Mesenchymal stem cell (in vitro differentiated cells and primary cell): ENCODE measurements at regions not wholly inside any gene's neighbourhood (a gene's known extent, or its start where the extent isn't known, plus 50 kb on each side); places are given as distances from the start of the nearest gene placed in this dataset.

ENCODE experiments used
- DNase-seq: peaks from one replicate; pipeline ENCODE4 v3.0.0-alpha.2; 2013
- H2AFZ ChIP-seq: one replicate; pipeline ENCODE4 v1.6.1; 2013; ENCODE audit warnings: low read depth, mild to moderate bottlenecking, control low read depth, inconsistent platforms, low read length, moderate library complexity
- H2AK5ac ChIP-seq: 2 replicates; pipeline ENCODE4 v1.6.1; 2013; ENCODE audit warnings: low read length, moderate library complexity, mild to moderate bottlenecking, inconsistent platforms; ENCODE audit not compliant: severe bottlenecking
- H2BK120ac ChIP-seq: one replicate; pipeline ENCODE4 v1.6.1; 2013; ENCODE audit warnings: low read depth, mild to moderate bottlenecking, inconsistent platforms, low read length, moderate library complexity
- H2BK12ac ChIP-seq, 2 experiments: one replicate each; pipeline ENCODE4 v1.6.1; 2013; ENCODE audit warnings: inconsistent platforms in 2 of 2, low read length in 2 of 2, mild to moderate bottlenecking in 2 of 2, moderate library complexity in 2 of 2, control low read depth in 1 of 2
- H2BK15ac ChIP-seq: one replicate; pipeline ENCODE4 v1.6.1; 2013; ENCODE audit warnings: mild to moderate bottlenecking, low read depth, inconsistent platforms; ENCODE audit not compliant: poor library complexity, severe bottlenecking
- H2BK5ac ChIP-seq: 2 replicates; pipeline ENCODE4 v1.6.1; 2013; ENCODE audit warnings: low read depth, mild to moderate bottlenecking, low read length, control low read depth, inconsistent platforms; ENCODE audit not compliant: poor library complexity, severe bottlenecking
- H3K14ac ChIP-seq, 2 experiments: one replicate each; pipeline ENCODE4 v1.6.1; 2013; ENCODE audit warnings: inconsistent platforms in 2 of 2, low read length in 2 of 2, control low read depth in 1 of 2, mild to moderate bottlenecking in 1 of 2, moderate library complexity in 1 of 2
- H3K18ac ChIP-seq, 2 experiments: one replicate each; pipeline ENCODE4 v1.6.1; 2013; ENCODE audit warnings: inconsistent platforms in 2 of 2, low read length in 2 of 2, control low read depth in 1 of 2, low read depth in 1 of 2, mild to moderate bottlenecking in 1 of 2
- H3K23ac ChIP-seq, 2 experiments: one replicate each; pipeline ENCODE4 v1.6.1; 2013; ENCODE audit warnings: inconsistent platforms in 2 of 2, low read length in 2 of 2, mild to moderate bottlenecking in 2 of 2, moderate library complexity in 2 of 2, control low read depth in 1 of 2
- H3K27ac ChIP-seq: 2 replicates; pipeline ENCODE4 v1.5.1; 2013; ENCODE audit warnings: mild to moderate bottlenecking, moderate library complexity, low read length, control low read depth, inconsistent platforms; ENCODE audit not compliant: poor library complexity, severe bottlenecking
- H3K27me3 ChIP-seq, 2 experiments: 2 replicates each; pipeline versions ENCODE4 v1.6.1 to v1.7.0; 2013; ENCODE audit warnings: low read length in 2 of 2, mild to moderate bottlenecking in 2 of 2, moderate library complexity in 2 of 2, control low read depth in 1 of 2, inconsistent platforms in 1 of 2; ENCODE audit not compliant: control insufficient read depth in 1 of 2, insufficient read depth in 1 of 2
- H3K36me3 ChIP-seq, 2 experiments: 2 replicates each; pipeline versions ENCODE4 v1.6.1 to v1.7.0; 2013; ENCODE audit warnings: low read length in 2 of 2, control low read depth in 1 of 2, inconsistent platforms in 1 of 2, low read depth in 1 of 2, mild to moderate bottlenecking in 1 of 2; ENCODE audit not compliant: insufficient read depth in 2 of 2, control insufficient read depth in 1 of 2
- H3K4ac ChIP-seq, 2 experiments: one replicate each; pipeline ENCODE4 v1.6.1; 2013; ENCODE audit warnings: inconsistent platforms in 2 of 2, low read length in 2 of 2, mild to moderate bottlenecking in 2 of 2, moderate library complexity in 2 of 2, control low read depth in 1 of 2, low read depth in 1 of 2
- H3K4me1 ChIP-seq: 2 replicates; pipeline ENCODE4 v1.6.1; 2013; ENCODE audit warnings: low read depth, low read length, control low read depth; ENCODE audit not compliant: control insufficient read depth, insufficient read depth
- H3K4me2 ChIP-seq: 2 replicates; pipeline ENCODE4 v1.6.1; 2013; ENCODE audit warnings: low read length, mild to moderate bottlenecking, inconsistent platforms; ENCODE audit not compliant: poor library complexity, severe bottlenecking
- H3K4me3 ChIP-seq, 2 experiments: 2 replicates each; pipeline versions ENCODE4 v1.5.1 to v1.7.0; 2013; ENCODE audit warnings: low read length in 2 of 2, mild to moderate bottlenecking in 2 of 2, control low read depth in 1 of 2, low read depth in 1 of 2; ENCODE audit not compliant: insufficient read depth in 1 of 2
- H3K79me1 ChIP-seq: replicated peaks from 2 replicates; pipeline ENCODE4 v1.6.1; 2013; ENCODE audit warnings: mild to moderate bottlenecking, control low read depth, low read length, inconsistent platforms; ENCODE audit not compliant: poor library complexity, severe bottlenecking
- H3K9ac ChIP-seq: 2 replicates; pipeline ENCODE4 v1.7.0; 2013; ENCODE audit warnings: mild to moderate bottlenecking, low read length, moderate library complexity
- H3K9me3 ChIP-seq: 2 replicates; pipeline ENCODE4 v1.7.0; 2013; ENCODE audit warnings: mild to moderate bottlenecking, low read length; ENCODE audit not compliant: control insufficient read depth
- H4K8ac ChIP-seq: one replicate; pipeline ENCODE4 v1.6.1; 2013; ENCODE audit warnings: inconsistent platforms, mild to moderate bottlenecking, low read length, moderate library complexity
- H4K91ac ChIP-seq: one replicate; pipeline ENCODE4 v1.6.1; 2013; ENCODE audit warnings: mild to moderate bottlenecking, low read length, inconsistent platforms
- WGBS: methylation state at CpG from one replicate; pipeline ENCODE4 v1.1.7; 2013; ENCODE audit warnings: mixed read lengths; 5-methylcytosine and 5-hydroxymethylcytosine counted together

DNA sequence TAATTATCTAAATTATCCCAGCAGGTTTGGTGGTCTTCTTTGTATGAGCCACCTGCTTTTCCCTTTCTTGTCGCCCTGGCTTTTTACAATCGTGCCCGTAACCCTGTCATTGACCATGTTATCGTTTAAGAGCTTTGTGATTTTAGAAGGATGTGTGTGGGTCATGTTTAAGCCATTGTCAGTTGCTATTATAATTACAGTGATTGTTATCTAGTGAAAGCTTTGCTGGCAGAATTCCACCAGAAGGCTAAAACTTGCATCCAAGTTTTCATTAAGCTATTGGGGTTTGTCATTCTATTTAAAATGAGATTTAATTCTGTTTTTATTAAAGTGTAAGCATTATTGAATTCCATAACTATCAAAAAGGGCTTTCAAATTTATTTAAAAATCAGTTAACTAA, 354.2 kb upstream of the TMEM229A start:
- no peak overlapping the region for H2AFZ ChIP-seq
- no peak overlapping the region for H3K23ac ChIP-seq
- no peak overlapping the region for H4K91ac ChIP-seq
- H3K4me3 ChIP-seq: no peak overlapping the region
- no peak overlapping the region for H2AK5ac ChIP-seq
- 98% methylated on average over 4 of the region's 4 CpGs for WGBS
- H3K36me3 ChIP-seq: no peaks in the 10 kb centered on the region
- peaks cover 4% of the 10 kb centered on the region for H3K9me3 ChIP-seq
- H3K9ac ChIP-seq: no peak overlapping the region
- no peak overlapping the region for H3K4me2 ChIP-seq
- no peak overlapping the region for H2BK5ac ChIP-seq
- H3K14ac ChIP-seq: no peak overlapping the region
- no peak overlapping the region for H2BK12ac ChIP-seq
- H3K79me1 ChIP-seq: no peaks in the 10 kb centered on the region
- no peak overlapping the region for H2BK120ac ChIP-seq
- no peak overlapping the region for H3K27ac ChIP-seq
- no peak for DNase-seq
- H4K8ac ChIP-seq: no peak overlapping the region
- no peak overlapping the region for H3K18ac ChIP-seq
- H3K4ac ChIP-seq: no peak overlapping the region
- H3K4me1 ChIP-seq: no peaks in the 10 kb centered on the region
- no peaks in the 10 kb centered on the region for H3K27me3 ChIP-seq
- no peak overlapping the region for H2BK15ac ChIP-seq

GRCh38 chr7:124379296-124379695, 346.4 kb upstream of the TMEM229A start:
- Histone ChIP-seq H3K27ac (no peak overlapping the region), H3K4me3 (no peak overlapping the region), H3K79me1 (no peaks in the 10 kb centered on the region), H2BK15ac (no peak overlapping the region), H3K9me3 (no peaks in the 10 kb centered on the region), H3K4ac (no peak overlapping the region), H3K36me3 (no peaks in the 10 kb centered on the region), H3K4me1 (no peaks in the 10 kb centered on the region), H2AK5ac (no peak overlapping the region), H2AFZ (no peak overlapping the region), H3K18ac (peak overlapping the region in 1 of 2 experiments; percentile 64), H2BK120ac (no peak overlapping the region), H4K8ac (no peak overlapping the region), H3K14ac (peak overlapping the region in 1 of 2 experiments; percentile 39), H3K23ac (no peak overlapping the region), H2BK5ac (no peak overlapping the region), H2BK12ac (no peak overlapping the region), H4K91ac (no peak overlapping the region), H3K9ac (no peak overlapping the region), H3K4me2 (no peak overlapping the region), H3K27me3 (no peaks in the 10 kb centered on the region)
- no peak for DNase-seq
- WGBS: 100% methylated on average over 1 of the region's 1 CpG

DNA sequence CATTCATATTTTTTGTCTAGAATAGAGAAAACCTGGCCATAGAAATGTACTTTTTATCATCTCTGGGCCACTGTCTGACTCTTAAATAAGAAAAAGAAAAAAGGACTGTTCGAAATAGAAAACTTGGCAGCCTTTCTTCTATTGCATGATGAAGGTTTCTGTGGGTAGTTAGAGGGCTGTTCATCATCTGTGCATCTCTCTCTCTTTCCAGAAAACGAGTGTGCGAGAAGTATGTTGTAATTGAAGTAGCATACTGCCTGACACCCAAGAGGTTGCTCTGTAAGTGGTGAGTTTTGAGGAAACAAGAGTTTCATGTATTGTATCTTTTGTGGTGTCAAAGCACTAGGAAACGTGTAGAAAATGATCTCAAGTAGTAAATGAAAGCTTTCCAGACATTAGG, 343.2 kb upstream of the TMEM229A start:
- Histone ChIP-seq H2AFZ (no peak overlapping the region), H2BK15ac (no peak overlapping the region), H3K79me1 (no peaks in the 10 kb centered on the region), H3K9me3 (no peaks in the 10 kb centered on the region), H2BK12ac (no peak overlapping the region), H3K27ac (no peak overlapping the region), H3K9ac (no peak overlapping the region), H2BK5ac (no peak overlapping the region), H3K18ac (no peak overlapping the region), H2BK120ac (no peak overlapping the region), H4K8ac (no peak overlapping the region), H3K4me3 (no peak overlapping the region), H2AK5ac (no peak overlapping the region), H3K4me2 (no peak overlapping the region), H3K23ac (no peak overlapping the region), H3K4me1 (no peaks in the 10 kb centered on the region), H3K36me3 (no peaks in the 10 kb centered on the region), H3K4ac (no peak overlapping the region), H3K14ac (no peak overlapping the region), H4K91ac (no peak overlapping the region), H3K27me3 (no peaks in the 10 kb centered on the region)
- no peak for DNase-seq
- WGBS: 85% methylated on average over 3 of the region's 4 CpGs

- DNase-seq: no peak
- H4K91ac ChIP-seq: no peak overlapping the region
- H3K4me2 ChIP-seq: no peak overlapping the region
- WGBS: 89% methylated on average over 3 of the region's 4 CpGs
- no peaks in the 10 kb centered on the region for H3K36me3 ChIP-seq
- H2BK15ac ChIP-seq: no peak overlapping the region
- no peak overlapping the region for H2BK5ac ChIP-seq
- no peaks in the 10 kb centered on the region for H3K9me3 ChIP-seq
- H3K9ac ChIP-seq: no peak overlapping the region
- H3K27ac ChIP-seq: no peak overlapping the region
- no peak overlapping the region for H2AFZ ChIP-seq
- H3K18ac ChIP-seq: no peak overlapping the region
- H3K4ac ChIP-seq: no peak overlapping the region
- no peak overlapping the region for H2AK5ac ChIP-seq
- no peak overlapping the region for H2BK120ac ChIP-seq
- no peaks in the 10 kb centered on the region for H3K27me3 ChIP-seq
- H3K14ac ChIP-seq: no peak overlapping the region
- H3K23ac ChIP-seq: no peak overlapping the region
- no peaks in the 10 kb centered on the region for H3K4me1 ChIP-seq
- H4K8ac ChIP-seq: no peak overlapping the region
- H2BK12ac ChIP-seq: no peak overlapping the region
- no peak overlapping the region for H3K4me3 ChIP-seq
- H3K79me1 ChIP-seq: no peaks in the 10 kb centered on the region
These were observed 342.5 kb upstream of the TMEM229A start for GRCh38 chr7:124375391-124375790.
